A549 (cell line): ENCODE measurements at regions not wholly inside any gene's neighbourhood (a gene's known extent, or its start where the extent isn't known, plus 50 kb on each side); places are given as distances from the start of the nearest gene placed in this dataset.

Source experiments
- ATAC-seq, 2 experiments: fragments of 200-7000 bp in 1 of 2; fragments of >200 bp in 1 of 2; cut with Nextera tagmentation in 1 of 2; cut with Tn5 transposase in 1 of 2; 3 replicates each; pipeline versions ENCODE4 v1.8.0 to v1.9.1; 2018 to 2020; ENCODE audit warnings: mild to moderate bottlenecking in 1 of 2, moderate library complexity in 1 of 2
- CTCF ChIA-PET: fragments of 300-600 bp; sonication (Branson Sonifier 250); formaldehyde crosslinking; extraction: SDS; loops from one replicate; lab custom pipeline; 2021; ENCODE audit warnings: antibody characterized with exemption, inconsistent platforms; lab: Yijun Ruan, JAX
- POLR2A ChIA-PET: fragments of 350-600 bp; formaldehyde crosslinking; extraction: SDS; loops from one replicate; lab custom pipeline; 2021; ENCODE audit warnings: antibody characterized with exemption, inconsistent platforms; lab: Yijun Ruan, JAX
- DNase-seq, 2 experiments: peaks; one replicate each; pipeline versions ENCODE4 v3.0.0 to v3.0.0-alpha.2; 2011 to 2016; ENCODE audit warnings: low read depth in 1 of 2, low spot score in 1 of 2
- FAIRE-seq: peaks from 2 replicates; lab custom pipeline; 2011; peaks lifted over from hg19 to GRCh38; lab: Jason Lieb, UNC
- H3K27ac ChIP-seq, 2 experiments: fragments of >200 bp; sonication (Bioruptor Twin); formaldehyde crosslinking; 3 replicates each; pipeline ENCODE4 v1.5.1; 2016 to 2017
- H3K4me1 ChIP-seq: fragments of >200 bp; sonication (Bioruptor Twin); formaldehyde crosslinking; 3 replicates; pipeline ENCODE4 v1.6.1; 2016
- H3K4me2 ChIP-seq: fragments of >200 bp; sonication (Bioruptor Twin); formaldehyde crosslinking; 3 replicates; pipeline ENCODE4 v1.6.1; 2016
- H3K4me3 ChIP-seq: fragments of >200 bp; sonication (Bioruptor Twin); formaldehyde crosslinking; 3 replicates; pipeline ENCODE4 v1.5.1; 2016
- H3K9me3 ChIP-seq: fragments of >200 bp; sonication (Bioruptor Twin); formaldehyde crosslinking; 3 replicates; pipeline ENCODE4 v1.6.1; 2016
- BHLHE40 ChIP-seq: IDR thresholded peaks from 2 replicates; pipeline ENCODE4 v1.6.1; 2012; ENCODE audit warnings: low read depth, low read length, inconsistent platforms
- CBX8 ChIP-seq: fragments of 200-600 bp; sonication (generic); IDR thresholded peaks from 2 replicates; pipeline ENCODE4 v1.6.1; 2016
- CEBPB ChIP-seq, 2 experiments: fragments of >200 bp in 1 of 2; sonication (Bioruptor Twin) in 1 of 2; formaldehyde crosslinking in 1 of 2; IDR thresholded peaks; 2 replicates each; pipeline ENCODE4 v1.6.1; 2012 to 2016
- CHD2 ChIP-seq: fragments of 150-350 bp; IDR thresholded peaks from 2 replicates; pipeline ENCODE4 v1.6.1; 2014; ENCODE audit warnings: low read length; ENCODE audit not compliant: partially characterized antibody
- EHF ChIP-seq: fragments of 250-450 bp; sonication (Bioruptor Pico); IDR thresholded peaks from 2 replicates; pipeline ENCODE4 v1.5.0; 2020; ENCODE audit warnings: mild to moderate bottlenecking
- EHMT2 ChIP-seq: fragments of 200-600 bp; sonication (generic); IDR thresholded peaks from 2 replicates; pipeline ENCODE4 v1.6.1; 2016; ENCODE audit warnings: antibody characterized with exemption, low read depth, mild to moderate bottlenecking, moderate library complexity
- EP300 ChIP-seq, 2 experiments: fragments of >200 bp; sonication (Bioruptor Twin); formaldehyde crosslinking; IDR thresholded peaks; 2 replicates in 1 of 2; 3 replicates in 1 of 2; pipeline ENCODE4 v1.6.1; 2016 to 2017
- FOXS1 ChIP-seq: fragments of 250-450 bp; sonication (Bioruptor Pico); IDR thresholded peaks from 2 replicates; pipeline ENCODE4 v1.5.0; 2020; ENCODE audit warnings: mild to moderate bottlenecking, moderate library complexity
- KDM5A ChIP-seq: fragments of 200-600 bp; sonication (generic); IDR thresholded peaks from 2 replicates; pipeline ENCODE4 v1.6.1; 2016; ENCODE audit warnings: antibody characterized with exemption, mild to moderate bottlenecking
- MAZ ChIP-seq: fragments of 150-350 bp; IDR thresholded peaks from 2 replicates; pipeline ENCODE4 v1.6.1; 2014; ENCODE audit warnings: antibody characterized with exemption, low read depth, low read length, borderline replicate concordance
- NPAS2 ChIP-seq: fragments of 250-450 bp; sonication (Bioruptor Pico); IDR thresholded peaks from 2 replicates; pipeline ENCODE4 v1.8.0; 2022; ENCODE audit warnings: mild to moderate bottlenecking, moderate library complexity, borderline replicate concordance
- PHF8 ChIP-seq: fragments of 200-600 bp; sonication (generic); IDR thresholded peaks from 2 replicates; pipeline ENCODE4 v1.6.1; 2016; ENCODE audit warnings: low read depth, mild to moderate bottlenecking, antibody characterized with exemption, moderate library complexity, borderline replicate concordance
- POLR2A ChIP-seq: IDR thresholded peaks from 2 replicates; pipeline ENCODE4 v1.6.1; 2012; ENCODE audit warnings: mild to moderate bottlenecking, low read length
- POLR2AphosphoS2 ChIP-seq: conservative IDR thresholded peaks from 2 replicates; pipeline ENCODE4 v1.6.1; 2012; ENCODE audit warnings: low read length, improper control_type of control experiment, inconsistent platforms
- RCOR1 ChIP-seq: fragments of 150-350 bp; IDR thresholded peaks from 2 replicates; pipeline ENCODE4 v1.6.1; 2014; ENCODE audit warnings: antibody characterized with exemption, low read length, low read depth
- RNF2 ChIP-seq: fragments of 200-600 bp; sonication (generic); IDR thresholded peaks from 2 replicates; pipeline ENCODE4 v1.6.1; 2016; ENCODE audit warnings: low read depth, mild to moderate bottlenecking, antibody characterized with exemption, moderate library complexity, borderline replicate concordance
- SREBF2 ChIP-seq: fragments of 450-650 bp; IDR thresholded peaks from 2 replicates; pipeline ENCODE4 v1.6.1; 2014; ENCODE audit warnings: mild to moderate bottlenecking, moderate library complexity
- TP53 ChIP-seq: fragments of 250-450 bp; sonication (Bioruptor Pico); IDR thresholded peaks from 2 replicates; pipeline ENCODE4 v1.5.0; 2021; ENCODE audit warnings: mild to moderate bottlenecking, moderate library complexity
- ZFP36 ChIP-seq: fragments of 450-650 bp; IDR thresholded peaks from 2 replicates; pipeline ENCODE4 v1.6.1; 2014; ENCODE audit warnings: borderline replicate concordance; ENCODE audit not compliant: partially characterized antibody
- ZSCAN20 ChIP-seq: fragments of 250-450 bp; sonication (Bioruptor Pico); IDR thresholded peaks from 2 replicates; pipeline ENCODE4 v1.8.0; 2022; ENCODE audit warnings: mild to moderate bottlenecking, moderate library complexity
- WGBS: methylation state at CpG from one replicate; pipeline ENCODE4 v1.1.6; 2017; ENCODE audit errors: missing lambda C conversion rate; 5-methylcytosine and 5-hydroxymethylcytosine counted together
- TF ChIP-seq, protein P1 (sequence below): fragments of 200-600 bp; sonication (generic); IDR thresholded peaks from 2 replicates; pipeline ENCODE4 v1.6.1; 2016; ENCODE audit warnings: antibody characterized with exemption, mild to moderate bottlenecking, moderate library complexity
- TF ChIP-seq, protein P2 (sequence below): fragments of 150-350 bp; IDR thresholded peaks from 2 replicates; pipeline ENCODE4 v1.6.1; 2014; ENCODE audit warnings: low read depth, mild to moderate bottlenecking, low read length

DNA sequence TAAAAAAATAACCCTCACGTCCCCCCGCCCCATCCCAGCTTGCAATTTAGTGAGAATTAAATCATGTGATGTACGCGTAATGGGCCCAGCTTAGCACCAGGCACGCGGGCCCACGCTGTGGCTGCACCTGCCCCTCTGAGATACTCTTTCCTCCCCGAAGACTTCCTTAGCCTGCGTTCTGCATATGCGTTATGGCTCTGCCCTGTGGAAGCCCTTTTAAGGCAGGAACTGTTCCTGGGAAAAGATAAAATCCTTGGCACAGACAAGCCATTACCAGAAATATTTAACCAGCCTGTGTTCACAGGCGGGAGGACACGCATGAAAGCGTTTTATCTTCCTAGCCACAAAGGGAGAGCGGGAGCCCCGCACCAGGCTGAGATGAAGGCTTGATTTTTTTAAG is 311.0 kb downstream of the LRFN2 start:
- POLR2A ChIA-PET: no interaction called here
- TF ChIP-seq ZSCAN20 (CRISPR knock-in tag): no peak
- TF ChIP-seq POLR2AphosphoS2: no peak
- TF ChIP-seq POLR2A: no peak
- no peaks in the 10 kb centered on the region for H3K9me3 ChIP-seq
- DNase-seq (no peak), FAIRE-seq (no peak), ATAC-seq (no peak)
- no peak overlapping the region for H3K27ac ChIP-seq
- CTCF ChIA-PET: no interaction called here
- H3K4me3 ChIP-seq: no peak overlapping the region
- WGBS: 76% methylated on average over 15 of the region's 15 CpGs
- no peaks in the 10 kb centered on the region for H3K4me1 ChIP-seq
- H3K4me2 ChIP-seq: no peak overlapping the region

DNA sequence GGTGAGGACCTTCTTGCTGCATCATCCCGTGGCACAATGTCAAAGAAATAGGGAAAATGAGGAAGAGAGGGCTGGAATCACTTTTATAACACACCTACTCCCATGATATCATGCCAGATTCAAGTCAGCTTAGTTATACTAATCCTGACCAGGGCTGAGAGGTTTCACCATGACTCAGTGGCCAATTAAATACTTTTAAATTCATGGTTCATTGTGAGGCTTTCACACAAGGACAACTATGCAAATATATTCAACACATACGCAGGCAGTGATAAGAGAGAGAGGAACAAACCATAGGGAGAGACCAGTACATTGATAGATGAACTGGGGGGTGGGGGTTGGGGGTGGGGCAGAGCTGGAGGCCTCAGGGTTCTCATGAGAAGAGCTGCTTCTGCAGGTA is 313.1 kb downstream of the LRFN2 start:
- 8% methylated on average over 1 of the region's 2 CpGs for WGBS
- DNase-seq (no peak), FAIRE-seq (no peak), ATAC-seq (no peak)
- CTCF ChIA-PET: no interaction called here
- TF ChIP-seq SREBF2: no peak
- TF ChIP-seq NPAS2: no peak
- Histone ChIP-seq H3K4me1 (no peaks in the 10 kb centered on the region), H3K4me2 (no peak overlapping the region), H3K4me3 (no peak overlapping the region), H3K9me3 (no peaks in the 10 kb centered on the region), H3K27ac (no peak overlapping the region)
- POLR2A ChIA-PET: no interaction called here

DNA sequence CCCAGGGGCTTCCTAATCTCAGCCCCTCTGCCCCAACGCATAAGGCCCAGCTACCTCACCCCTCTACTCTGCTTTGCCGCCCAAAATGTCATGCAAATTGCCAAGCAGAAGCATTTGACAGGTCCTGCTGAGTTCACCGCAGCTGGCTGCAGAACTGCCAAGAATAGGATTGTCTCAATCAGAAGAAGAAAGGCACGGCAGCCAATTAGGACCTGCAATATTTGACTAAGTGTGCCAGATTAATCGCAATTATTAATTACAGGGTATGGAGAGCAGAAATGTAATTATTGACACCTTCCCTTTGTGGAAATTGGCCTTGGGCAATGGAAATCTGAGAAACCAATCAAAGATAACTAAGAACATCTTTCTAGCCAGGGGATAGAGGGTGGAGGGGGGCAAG is 318.6 kb downstream of the LRFN2 start:
- no peak for ATAC-seq
- WGBS: 9% methylated on average over 5 of the region's 5 CpGs
- TF ChIP-seq RNF2 (no peak), PHF8 (no peak), TP53 (CRISPR knock-in tag) (no peak), FOXS1 (CRISPR knock-in tag) (no peak), CHD2 (no peak), ZFP36 (no peak), KDM5A (no peak), POLR2AphosphoS2 (no peak), MAZ (no peak), EHMT2 (no peak), CEBPB (IDR thresholded peaks at IDR 0.05) (no peak), BHLHE40 (no peak), EHF (CRISPR knock-in tag) (no peak), RCOR1 (no peak), EP300 (IDR thresholded peaks at IDR 0.05) (no peak), CBX8 (no peak)
- TF ChIP-seq, protein P1, sequence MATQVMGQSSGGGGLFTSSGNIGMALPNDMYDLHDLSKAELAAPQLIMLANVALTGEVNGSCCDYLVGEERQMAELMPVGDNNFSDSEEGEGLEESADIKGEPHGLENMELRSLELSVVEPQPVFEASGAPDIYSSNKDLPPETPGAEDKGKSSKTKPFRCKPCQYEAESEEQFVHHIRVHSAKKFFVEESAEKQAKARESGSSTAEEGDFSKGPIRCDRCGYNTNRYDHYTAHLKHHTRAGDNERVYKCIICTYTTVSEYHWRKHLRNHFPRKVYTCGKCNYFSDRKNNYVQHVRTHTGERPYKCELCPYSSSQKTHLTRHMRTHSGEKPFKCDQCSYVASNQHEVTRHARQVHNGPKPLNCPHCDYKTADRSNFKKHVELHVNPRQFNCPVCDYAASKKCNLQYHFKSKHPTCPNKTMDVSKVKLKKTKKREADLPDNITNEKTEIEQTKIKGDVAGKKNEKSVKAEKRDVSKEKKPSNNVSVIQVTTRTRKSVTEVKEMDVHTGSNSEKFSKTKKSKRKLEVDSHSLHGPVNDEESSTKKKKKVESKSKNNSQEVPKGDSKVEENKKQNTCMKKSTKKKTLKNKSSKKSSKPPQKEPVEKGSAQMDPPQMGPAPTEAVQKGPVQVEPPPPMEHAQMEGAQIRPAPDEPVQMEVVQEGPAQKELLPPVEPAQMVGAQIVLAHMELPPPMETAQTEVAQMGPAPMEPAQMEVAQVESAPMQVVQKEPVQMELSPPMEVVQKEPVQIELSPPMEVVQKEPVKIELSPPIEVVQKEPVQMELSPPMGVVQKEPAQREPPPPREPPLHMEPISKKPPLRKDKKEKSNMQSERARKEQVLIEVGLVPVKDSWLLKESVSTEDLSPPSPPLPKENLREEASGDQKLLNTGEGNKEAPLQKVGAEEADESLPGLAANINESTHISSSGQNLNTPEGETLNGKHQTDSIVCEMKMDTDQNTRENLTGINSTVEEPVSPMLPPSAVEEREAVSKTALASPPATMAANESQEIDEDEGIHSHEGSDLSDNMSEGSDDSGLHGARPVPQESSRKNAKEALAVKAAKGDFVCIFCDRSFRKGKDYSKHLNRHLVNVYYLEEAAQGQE: no peak
- TF ChIP-seq, protein P2, sequence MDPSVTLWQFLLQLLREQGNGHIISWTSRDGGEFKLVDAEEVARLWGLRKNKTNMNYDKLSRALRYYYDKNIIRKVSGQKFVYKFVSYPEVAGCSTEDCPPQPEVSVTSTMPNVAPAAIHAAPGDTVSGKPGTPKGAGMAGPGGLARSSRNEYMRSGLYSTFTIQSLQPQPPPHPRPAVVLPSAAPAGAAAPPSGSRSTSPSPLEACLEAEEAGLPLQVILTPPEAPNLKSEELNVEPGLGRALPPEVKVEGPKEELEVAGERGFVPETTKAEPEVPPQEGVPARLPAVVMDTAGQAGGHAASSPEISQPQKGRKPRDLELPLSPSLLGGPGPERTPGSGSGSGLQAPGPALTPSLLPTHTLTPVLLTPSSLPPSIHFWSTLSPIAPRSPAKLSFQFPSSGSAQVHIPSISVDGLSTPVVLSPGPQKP: no peak
- TF ChIP-seq, all 56 proteins: peak for 0

More for the DNA sequence above, 318.6 kb downstream of the LRFN2 start:
- POLR2A ChIA-PET: no interaction called here
- H3K4me3 ChIP-seq: no peak overlapping the region
- FAIRE-seq (no peak), DNase-seq (no peak)
- CTCF ChIA-PET: no interaction called here
- H3K4me2 ChIP-seq: no peak overlapping the region
- no peak overlapping the region for H3K27ac ChIP-seq
- H3K4me1 ChIP-seq: no peaks in the 10 kb centered on the region
- no peaks in the 10 kb centered on the region for H3K9me3 ChIP-seq
